Activated CD4-positive, CD25-positive, alpha-beta regulatory T cell treated with anti-CD3 and anti-CD28 coated beads, Interleukin-2, amount 50 U/mL, for 24 hours (primary cell): ENCODE measurements at regions not wholly inside any gene's neighbourhood (a gene's known extent, or its start where the extent isn't known, plus 50 kb on each side); places are given as distances from the start of the nearest gene placed in this dataset.
A peak's percentile ranks its signal among the peaks of the same experiment; 100 is the strongest.

ENCODE experiments used
- ATAC-seq, 2 donors: fragments of 150-1000 bp; cut with Tn5 transposase; one replicate each; pipeline ENCODE4 v1.10.0; 2021; ENCODE audit warnings: mild to moderate bottlenecking in 1 of 2, moderate library complexity in 1 of 2

DNA sequence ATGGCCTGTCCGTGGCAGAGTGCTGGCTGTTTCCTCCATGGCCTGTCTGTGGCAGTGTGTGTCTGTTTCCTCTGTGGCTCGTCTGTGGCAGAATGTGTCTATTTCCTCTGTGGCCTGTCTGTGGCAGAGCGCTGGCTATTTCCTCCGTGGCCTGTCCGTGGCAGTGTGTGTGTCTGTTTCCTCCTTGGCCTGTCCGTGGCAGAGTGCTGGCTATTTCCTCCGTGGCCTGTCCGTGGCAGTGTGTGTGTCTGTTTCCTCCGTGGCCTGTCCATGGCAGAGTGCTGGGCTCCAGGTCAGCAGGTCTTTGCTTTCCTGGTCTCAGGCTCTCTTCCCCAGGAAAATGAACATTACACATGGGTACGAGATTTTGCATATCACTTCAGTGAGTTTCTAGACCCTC is 138.4 kb upstream of the IPO9 start:
- ATAC-seq: no peak

DNA sequence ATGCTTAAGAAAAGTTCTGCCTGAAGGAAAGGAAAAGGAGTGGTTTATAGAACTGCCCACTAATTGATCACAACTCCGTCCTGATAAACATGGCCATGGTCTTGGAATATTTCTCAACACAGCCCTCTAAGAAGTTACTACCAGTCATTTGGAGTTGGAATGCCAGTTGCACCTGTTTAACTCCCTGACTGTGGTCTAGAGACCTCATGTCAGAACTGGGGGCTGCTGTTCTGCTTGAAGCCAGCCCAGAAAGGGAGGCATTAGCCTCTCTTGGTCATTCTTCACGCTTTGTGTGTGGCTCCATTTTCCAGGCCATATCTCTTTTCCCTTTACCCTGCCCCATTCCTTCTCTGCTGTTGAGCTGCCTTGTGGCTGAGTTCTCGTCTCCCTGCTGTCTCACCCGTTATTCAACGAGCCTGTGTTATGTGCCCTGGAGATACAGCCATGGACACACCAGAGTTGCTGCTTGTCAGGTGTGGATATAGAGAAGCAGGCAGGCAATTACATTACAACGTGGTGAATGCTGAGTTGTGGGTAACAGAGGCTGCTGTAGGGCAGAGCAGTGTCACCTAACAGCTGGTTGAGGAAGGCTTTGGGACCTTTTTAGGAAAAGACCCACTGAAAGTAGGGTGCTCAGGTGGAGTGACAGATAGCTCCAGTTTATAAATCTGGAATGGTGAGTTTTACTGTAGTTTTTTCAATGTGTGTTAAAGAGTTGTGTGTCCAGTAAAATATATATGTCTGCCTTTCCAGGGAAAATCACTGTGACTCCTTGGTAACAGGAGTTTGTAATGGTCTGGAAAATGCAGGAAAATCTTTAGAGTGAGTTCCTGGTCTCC is 137.0 kb upstream of the IPO9 start:
- ATAC-seq: no peak

- ATAC-seq: no peak
Observed at GRCh38 chr1:201692555-201693394, 136.2 kb upstream of the IPO9 start.

- ATAC-seq: no peak
Observed at GRCh38 chr1:201693890-201694607, 134.9 kb upstream of the IPO9 start.

DNA sequence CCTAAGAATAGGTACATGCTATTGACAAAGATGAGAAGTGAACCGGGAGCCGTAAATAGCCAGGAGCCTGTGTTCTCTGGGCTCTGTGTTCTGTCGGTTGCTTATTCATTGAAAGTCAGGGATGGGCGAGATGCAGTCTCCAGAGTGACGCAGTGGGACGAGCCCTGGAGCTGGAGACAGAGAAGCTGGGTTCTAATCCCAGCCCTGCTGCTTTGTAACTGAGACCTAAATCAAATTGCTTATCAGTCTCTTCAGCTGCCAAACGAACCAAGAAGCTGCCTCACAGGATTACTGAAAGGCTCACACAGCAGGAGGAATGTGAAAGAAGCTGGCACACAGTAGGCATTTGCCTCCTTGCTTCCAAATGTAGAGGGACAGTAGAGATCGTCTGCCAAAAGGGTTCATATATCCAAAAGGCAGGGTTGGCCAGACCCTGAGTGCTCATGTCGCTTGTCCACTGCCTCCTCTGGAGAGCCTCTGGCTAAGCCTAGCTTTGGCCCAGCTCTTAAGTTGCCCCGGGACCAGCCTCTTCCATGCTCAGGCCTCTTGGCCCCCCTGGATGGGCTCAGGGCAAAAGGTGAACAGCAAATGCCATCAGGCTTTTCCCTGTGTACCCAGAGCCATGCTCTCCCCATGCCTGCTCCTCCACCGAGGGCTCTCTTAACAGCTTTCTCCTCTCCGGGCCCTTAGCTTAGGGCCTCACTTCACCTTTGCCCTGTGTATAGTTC is 134.2 kb upstream of the IPO9 start:
- ATAC-seq: no peak

DNA sequence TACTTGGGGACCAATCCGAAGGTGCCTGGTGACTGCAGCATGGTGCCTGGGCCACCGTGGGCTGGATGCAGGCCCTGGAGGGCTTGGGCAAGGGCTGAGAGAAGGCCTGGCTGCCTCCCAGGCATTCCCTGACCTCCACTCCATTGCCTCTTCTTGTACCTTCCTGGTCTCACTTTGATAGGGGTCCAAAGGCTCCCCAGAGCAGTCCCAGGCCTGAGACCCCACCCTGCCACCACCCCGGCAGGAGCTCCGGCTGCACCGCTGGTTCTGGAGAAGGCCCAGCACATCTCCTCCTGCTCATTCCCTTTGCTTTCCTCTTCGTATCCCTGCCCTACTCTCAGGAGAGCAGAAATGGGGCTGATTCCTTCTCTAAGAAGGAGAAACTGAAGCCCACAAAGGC is 133.3 kb upstream of the IPO9 start:
- ATAC-seq: no peak

DNA sequence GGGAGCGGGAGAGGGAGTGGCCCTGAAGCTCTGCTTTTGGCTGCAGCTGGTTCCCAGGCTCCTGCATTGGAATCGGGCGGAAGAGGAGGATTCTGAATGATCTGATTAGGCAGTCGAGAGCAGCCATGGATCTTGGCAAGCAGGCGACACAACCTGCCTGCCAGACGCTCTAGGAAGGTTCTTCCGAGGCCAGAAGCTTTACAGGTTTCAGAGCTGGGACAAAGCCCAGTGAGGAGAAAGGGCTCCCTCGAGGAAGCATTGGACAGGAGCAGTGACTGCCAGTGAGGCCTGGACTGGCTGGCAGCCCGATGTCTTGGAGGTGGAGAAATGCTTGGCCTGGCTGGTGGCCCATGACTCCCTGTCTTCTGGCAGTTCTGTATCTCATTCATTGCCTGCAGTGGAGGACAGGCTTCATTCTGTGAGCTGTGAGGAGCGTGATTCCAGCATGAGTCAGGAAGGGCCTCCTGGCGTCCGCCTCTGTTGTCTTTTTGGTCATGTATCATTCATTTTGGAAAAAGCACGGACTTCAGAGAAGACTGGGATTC is 132.7 kb upstream of the IPO9 start:
- no peak for ATAC-seq

GRCh38 chr1:201697174-201697573 is 131.8 kb upstream of the IPO9 start:
- ATAC-seq: no peak

DNA sequence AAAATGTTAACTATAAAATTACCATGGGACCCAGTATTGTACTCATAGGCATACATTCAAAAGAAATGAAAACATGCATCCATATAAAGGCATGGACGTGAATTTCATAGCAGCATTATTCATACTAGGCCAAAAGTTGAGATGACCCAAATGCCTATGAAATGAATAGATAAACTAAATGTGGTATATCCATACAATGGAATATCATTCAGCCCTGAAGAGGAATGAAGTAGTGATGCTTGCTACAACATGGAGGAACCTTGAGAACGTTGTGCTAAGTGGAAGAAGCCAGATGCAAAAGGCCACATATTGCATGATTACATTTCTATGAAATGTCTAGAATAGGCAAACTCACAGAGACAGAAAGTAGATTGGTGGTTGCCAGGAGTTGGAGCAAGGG is 127.1 kb upstream of the IPO9 start:
- no peak for ATAC-seq

DNA sequence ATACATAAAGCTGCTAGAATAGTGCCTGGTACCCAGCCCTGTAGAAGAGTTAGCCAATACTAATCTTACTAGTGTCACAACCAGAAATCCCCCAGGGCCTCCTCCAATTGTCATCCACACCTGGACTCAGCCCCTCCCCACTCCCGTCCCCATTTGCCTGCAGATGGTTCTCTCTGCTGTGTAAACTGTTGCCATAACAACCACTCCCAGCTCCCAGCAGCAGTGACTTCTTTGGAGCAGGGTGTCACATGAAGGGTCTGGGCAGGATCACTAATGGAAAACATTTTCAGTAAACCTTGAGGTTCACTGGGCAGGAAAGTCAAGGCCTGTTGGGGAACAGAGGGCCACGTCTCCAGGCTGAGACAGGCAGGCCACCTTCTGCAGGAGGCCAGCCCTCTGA is 126.0 kb upstream of the IPO9 start:
- no peak for ATAC-seq

GRCh38 chr1:201703621-201704438 is 125.1 kb upstream of the IPO9 start:
- peak in 1 of 2 donors; percentile 65 for ATAC-seq

GRCh38 chr1:201704439-201704792 is 124.5 kb upstream of the IPO9 start:
- no peak for ATAC-seq

GRCh38 chr1:201705389-201705788 is 123.6 kb upstream of the IPO9 start:
- ATAC-seq: no peak

DNA sequence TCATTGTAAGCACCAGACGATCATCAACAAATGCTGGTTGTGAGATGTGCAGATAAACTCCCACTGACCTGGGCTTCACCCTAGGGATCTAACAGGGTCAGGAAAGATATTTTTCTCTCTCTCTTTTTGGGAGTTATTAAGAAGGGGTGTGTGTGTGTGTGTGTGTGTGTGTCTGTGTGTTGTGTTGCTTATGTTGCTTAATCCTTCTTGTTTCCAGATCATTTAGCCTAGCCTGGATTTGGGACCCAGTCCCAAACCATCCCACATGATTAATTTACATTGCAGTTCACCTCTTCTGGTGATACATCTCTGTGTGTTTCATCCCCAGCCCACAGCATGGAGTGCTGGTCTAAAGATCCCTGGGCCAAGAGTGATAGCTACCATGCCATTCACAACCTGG is 122.8 kb upstream of the IPO9 start:
- ATAC-seq: no peak

DNA sequence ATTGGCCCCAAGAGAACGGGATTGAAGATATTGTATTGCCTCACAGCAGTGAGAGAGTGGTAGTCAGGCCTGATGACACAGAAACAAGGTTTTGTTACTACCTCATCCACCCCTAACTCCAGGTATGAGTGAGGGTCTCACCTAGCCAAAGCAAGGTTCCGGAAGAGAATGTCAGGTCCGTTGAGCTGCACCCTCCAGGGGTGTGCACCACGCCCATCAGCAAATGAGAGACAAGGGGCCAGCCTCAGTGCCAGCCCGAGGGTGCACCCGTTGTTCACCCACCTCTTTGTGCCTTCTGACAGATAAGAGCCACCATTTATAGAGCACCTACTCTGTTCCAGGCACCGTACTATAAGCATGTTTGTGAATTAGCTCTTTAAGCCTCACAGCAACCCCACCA is 121.9 kb upstream of the IPO9 start:
- ATAC-seq: no peak

DNA sequence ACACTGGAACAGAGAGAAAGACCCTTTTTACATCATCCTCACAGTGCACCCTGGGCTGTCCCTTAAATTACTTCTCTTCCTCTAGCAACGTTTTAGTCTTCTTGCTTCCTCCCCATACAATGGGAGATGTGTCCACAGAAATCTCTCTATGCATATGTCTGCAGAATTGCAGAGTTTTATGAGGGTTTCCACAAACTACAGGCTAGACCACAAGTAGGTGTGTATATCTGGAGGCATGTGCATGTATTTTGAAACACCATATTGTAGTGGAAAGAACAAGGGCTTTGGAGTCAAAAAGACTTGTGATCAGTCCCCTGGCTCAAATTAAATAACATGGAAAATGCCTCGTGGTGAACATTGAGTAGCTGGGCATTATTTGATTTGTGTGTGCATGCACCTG is 121.3 kb upstream of the IPO9 start:
- ATAC-seq: no peak

DNA sequence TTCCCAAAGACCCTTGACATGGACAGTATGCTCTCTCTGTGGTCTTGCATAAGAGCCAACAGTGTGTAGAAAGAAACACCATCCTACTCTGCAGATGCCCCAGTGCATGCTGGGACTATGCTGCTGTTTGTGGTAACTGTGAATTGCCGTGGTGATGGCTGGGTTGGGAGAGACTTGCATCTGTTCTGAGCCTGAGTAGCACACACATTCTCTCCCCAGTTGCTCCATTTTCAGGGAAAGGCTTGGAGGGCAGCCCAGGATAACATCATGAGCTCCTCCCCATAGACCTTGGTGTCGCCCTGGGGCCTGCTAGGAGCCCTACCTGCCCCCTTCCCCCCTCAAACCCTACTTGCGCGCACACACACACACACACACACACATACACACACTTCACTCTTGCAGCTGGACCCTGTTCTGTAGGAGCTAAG is 120.9 kb upstream of the IPO9 start:
- ATAC-seq: no peak

DNA sequence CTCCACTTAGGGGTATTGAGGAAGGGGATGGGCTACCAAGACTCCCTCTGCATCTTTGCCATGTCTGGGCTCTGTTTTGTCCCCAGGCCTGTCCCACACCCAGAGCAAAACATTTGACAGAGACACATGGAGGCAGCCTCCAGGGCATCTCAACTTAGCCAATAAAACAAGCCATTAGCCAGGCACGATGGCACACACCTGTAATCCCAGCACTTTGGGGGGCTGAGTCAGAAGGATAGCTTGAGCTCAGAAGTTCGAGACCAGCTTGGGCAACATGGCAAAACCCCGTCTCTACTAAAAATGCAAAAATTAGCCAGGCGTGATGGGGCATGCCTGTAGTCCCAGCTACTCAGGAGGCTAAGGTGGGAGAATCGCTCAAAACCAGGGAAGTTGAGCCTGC is 120.3 kb upstream of the IPO9 start:
- ATAC-seq: no peak

GRCh38 chr1:201709564-201710295 is 119.2 kb upstream of the IPO9 start:
- ATAC-seq: peak; percentile 65 to 68
